ENCODE measurements at regions not wholly inside any gene's neighbourhood (a gene's known extent, or its start where the extent isn't known, plus 50 kb on each side); places are given as distances from the start of the nearest gene placed in this dataset.
"Not testable (repeated sequence)": the region's sequence is repeated elsewhere in the genome, so short reads cannot be mapped to it uniquely, and the experiment has no call there.

DNA sequence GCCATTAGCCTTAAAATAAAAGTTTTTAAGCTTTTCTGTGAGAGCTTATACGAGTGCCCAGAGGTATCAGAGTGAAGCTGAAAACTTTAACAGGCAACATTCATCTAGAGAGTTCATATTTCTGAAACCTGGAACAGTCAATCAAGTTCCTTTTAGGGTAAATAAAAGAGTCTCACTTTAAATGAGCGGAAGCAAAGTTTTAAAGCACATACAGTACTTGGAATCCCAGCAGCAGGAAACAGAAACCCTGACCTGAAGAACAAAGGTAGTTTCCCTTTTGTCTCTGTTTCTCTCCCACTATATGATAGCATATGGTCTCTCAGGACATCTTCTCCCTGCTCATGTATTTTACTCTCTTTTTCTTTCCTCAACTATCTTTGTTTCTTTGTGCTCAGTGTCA lies 153.0 kb downstream of the ASB9 start:
- no peak for DNase-seq (ENCODE audit: low read depth, low spot score)

DNA sequence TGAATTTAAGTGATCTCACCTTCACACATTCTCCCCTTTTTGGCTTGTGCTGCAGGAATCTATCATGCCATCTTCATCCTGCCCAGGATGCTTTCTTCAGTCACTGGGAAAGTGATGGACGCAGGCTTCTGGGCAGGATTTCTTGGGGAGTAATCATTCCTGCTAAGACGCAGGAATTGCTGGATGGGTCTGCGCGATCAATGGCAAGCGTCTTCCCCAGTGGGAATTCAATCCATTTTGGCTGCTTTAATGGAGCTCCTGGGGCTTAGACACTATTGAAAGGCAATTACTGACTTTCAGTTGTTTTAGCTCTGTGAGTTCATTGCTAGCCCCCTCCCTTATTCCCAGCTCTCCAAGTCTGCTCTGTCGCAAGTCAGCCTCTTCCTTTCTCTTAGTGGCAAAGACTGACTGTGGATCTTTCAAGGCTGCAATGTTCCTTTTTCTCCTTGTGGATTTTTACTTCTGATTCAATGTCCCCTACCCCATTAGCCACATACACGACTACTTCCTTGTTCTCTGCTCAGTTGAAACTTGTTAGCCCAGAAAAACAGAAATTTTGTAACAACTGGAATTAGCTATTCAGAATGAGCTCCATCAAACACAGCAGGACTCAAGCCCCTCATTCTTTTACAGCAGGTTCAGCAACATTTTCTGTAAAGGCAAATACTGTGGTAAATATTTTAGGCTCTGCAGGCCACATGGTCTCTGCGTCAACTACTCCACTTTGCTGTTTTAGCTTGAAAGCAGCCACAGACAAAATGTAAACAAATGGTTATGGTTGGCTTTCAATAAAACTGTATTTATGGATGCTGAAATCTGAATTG lies 154.9 kb downstream of the ASB9 start:
- peak; percentile 13 for DNase-seq (ENCODE audit: low read depth, low spot score)

DNA sequence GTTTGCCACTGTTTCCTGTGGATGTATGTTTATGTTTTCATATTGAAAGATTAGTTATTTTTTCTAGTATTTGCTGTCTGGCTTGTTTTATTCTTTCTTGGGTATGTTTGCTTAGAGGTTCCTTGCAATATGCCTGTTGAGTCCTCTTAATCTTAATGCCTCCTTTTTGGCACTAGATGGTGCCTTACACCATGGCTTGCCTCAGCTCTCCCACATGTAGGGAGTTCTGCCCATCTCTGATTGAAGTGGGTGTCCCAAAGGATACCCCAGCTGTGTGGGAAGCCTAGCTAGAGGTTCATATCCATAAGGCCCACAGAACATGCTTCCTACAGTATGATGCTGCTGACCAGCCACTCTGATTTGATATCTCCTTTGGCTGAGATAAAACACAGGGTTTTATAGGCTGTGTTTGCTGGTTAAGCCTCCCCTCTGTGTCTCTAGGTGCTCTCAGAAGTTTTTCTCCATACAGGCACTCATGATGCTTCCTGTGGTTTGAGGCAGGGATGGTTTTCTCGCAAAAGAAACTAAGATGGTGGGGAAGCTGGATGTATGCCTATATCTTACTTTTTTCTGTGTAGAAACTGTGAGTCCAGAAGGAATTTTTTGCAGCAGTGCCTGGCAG lies 162.4 kb downstream of the ASB9 start:
- DNase-seq (ENCODE audit: low read depth, low spot score) = no peak

DNA sequence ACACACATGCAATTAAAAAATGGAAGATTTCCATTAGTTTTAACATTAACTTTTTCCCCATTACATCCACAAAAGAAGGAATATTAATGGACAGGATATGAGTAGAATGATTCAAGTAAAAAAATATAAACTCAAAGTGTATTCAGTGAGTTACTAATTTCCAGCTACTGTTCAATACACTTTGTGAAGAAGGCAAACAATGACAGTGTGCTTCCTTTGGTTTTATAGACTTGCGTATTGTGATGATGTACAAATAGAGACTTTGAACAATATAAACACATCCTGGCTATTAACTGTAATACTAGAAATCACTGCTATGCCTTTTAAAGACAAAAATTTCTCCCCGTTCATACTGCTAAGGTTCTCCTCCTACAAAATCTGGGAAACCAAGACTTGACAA lies 171.4 kb downstream of the ASB9 start:
- no peak for DNase-seq (ENCODE audit: low read depth, low spot score)

GRCh38 chrX:15087747-15088146 lies 182.1 kb downstream of the ASB9 start:
- DNase-seq (ENCODE audit: low read depth, low spot score) = no peak

DNA sequence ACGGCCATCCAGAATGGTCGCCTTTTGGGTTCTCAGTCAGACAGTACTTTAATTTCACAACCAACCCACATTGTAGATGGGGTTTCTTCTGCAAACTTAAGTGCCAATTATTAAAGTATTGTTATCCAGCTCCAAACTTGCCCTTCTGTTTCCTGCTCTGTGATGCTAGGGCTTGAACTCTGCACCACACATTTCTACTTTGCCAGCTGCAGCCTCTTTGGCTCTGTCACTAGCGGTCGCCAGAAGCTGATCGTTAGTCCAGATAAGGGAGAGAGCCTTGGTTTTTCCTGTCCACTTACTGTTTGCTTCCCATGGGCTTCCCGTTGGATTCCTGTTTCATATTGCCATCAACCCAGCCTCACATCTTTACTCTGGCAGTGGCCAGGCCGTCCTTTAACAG lies 196.6 kb downstream of the ASB9 start:
- no peak for DNase-seq (ENCODE audit: low read depth, low spot score)

GRCh38 chrX:15072880-15073279 lies 197.0 kb downstream of the ASB9 start:
- DNase-seq (ENCODE audit: low read depth, low spot score) = no peak

- DNase-seq (ENCODE audit: low read depth, low spot score) = no peak
Measured at GRCh38 chrX:15072259-15072658, 197.6 kb downstream of the ASB9 start.

GRCh38 chrX:15059474-15059873 lies 186.3 kb downstream of the MOSPD2 start:
- no peak for DNase-seq (ENCODE audit: low read depth, low spot score)

DNA sequence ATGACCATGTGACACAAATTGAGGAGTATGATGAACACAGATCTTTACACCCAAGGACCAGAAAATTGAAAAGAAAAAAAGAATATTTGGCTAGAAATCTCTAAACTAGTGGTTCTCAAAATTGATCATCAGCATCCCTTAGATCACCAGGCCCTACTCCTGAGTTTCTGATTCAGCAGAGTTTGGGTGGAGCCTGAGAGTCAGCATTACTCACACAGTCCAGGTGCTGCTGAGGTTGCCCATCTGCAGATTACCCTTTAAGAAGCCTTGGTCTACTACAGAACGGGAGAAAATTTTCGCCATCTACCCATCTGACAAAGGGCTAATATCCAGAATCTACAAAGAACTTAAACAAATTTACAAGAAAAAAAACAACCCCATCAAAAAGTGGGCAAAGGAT lies 182.8 kb downstream of the MOSPD2 start:
- DNase-seq (ENCODE audit: low read depth, low spot score) = no peak

- no peak for DNase-seq (ENCODE audit: low read depth, low spot score)
Measured at GRCh38 chrX:15055146-15055930, 182.1 kb downstream of the MOSPD2 start.

DNA sequence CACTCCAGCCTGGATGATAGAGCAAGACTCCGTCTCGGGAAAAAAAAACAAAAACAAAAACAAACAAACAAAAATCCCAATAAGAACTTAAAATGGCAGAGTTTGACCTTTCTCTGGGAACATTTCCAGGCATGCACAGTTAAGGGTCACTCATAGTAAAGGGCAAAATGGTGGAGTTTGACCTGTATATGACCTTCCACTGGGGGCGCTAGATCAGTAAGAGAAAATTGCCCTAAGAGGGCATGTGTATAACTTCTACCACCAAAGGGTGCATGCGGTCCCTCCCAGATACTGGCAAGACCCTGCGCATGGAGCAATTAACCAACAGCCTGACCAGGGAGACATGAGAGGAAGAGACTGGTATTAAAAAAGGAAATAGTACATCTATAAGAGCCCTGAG lies 177.2 kb downstream of the MOSPD2 start:
- no peak for DNase-seq (ENCODE audit: low read depth, low spot score)

- no peak for DNase-seq (ENCODE audit: low read depth, low spot score)
Measured at GRCh38 chrX:15043538-15043937, 170.3 kb downstream of the MOSPD2 start.

- no peak for DNase-seq (ENCODE audit: low read depth, low spot score)
Measured at GRCh38 chrX:15033917-15034316, 160.7 kb downstream of the MOSPD2 start.

- DNase-seq (ENCODE audit: low read depth, low spot score) = no peak
Measured at GRCh38 chrX:15017491-15017890, 144.3 kb downstream of the MOSPD2 start.

GRCh38 chrX:15016051-15016450 lies 142.8 kb downstream of the MOSPD2 start:
- DNase-seq (ENCODE audit: low read depth, low spot score) = no peak

DNA sequence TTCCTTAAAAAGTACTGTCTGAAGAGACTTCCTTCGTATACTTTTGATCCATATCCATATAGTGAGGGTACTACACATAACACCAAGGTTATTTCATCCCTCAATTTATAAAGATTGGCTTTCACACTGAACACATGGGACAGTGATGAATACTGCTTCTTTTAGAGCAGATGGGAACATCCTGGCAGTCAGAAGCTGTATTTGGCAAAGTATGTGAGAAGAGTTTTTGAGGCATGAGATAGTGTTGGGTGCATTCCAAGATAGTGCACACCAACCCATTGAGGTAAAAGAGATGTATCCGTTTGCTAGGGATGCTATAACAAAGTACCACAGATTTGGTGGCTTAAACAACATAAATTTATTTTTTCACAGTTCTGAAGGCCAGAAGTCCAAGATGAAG lies 141.1 kb downstream of the MOSPD2 start:
- DNase-seq (ENCODE audit: low read depth, low spot score) = no peak

GRCh38 chrX:15013461-15013860 lies 140.2 kb downstream of the MOSPD2 start:
- DNase-seq (ENCODE audit: low read depth, low spot score) = no peak

DNA sequence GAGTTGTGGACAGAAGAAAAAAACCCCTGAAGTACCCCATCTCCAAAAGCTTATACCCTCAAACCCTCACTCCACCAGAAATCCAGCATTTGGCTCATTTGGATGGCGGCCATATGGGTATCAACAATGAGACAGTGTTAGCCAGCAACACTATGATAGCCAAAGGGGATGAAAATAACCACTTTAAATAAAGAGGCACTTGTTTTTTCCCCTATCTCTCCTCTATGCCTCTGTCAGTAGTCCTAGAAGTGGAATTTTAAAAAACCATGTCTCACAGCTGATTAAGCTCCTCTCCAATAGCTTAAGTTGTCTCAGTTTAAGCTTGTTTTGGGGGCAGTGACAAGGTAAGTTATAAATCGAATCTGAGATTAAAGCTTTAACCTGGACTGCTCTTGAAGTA lies 124.0 kb downstream of the MOSPD2 start:
- no peak for DNase-seq (ENCODE audit: low read depth, low spot score)

- DNase-seq (ENCODE audit: low read depth, low spot score) = not testable (repeated sequence)
Measured at GRCh38 chrX:14984425-14984824, 111.2 kb downstream of the MOSPD2 start.
